ENCODE measurements at regions not wholly inside any gene's neighbourhood (a gene's known extent, or its start where the extent isn't known, plus 50 kb on each side); places are given as distances from the start of the nearest gene placed in this dataset.

DNA sequence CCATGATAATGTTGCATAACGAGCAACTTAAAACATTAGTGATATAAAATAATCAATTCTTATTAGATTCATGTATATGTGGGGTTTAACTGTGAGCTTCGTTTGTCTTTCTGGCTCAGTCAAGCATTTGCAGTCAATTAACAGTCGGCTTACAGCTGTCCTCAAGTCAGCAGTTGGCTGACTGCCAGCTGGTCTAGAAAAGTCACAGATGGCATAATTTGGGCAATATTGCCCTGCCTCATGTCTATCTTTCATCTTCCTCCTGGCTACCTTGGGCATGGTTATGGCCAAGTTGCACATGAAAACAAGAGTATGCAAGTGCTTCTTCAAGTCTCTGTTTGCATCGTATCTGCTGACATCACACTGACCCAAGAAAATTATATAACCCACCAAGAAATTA, 186.1 kb upstream of the ZWINT start:
- no peak for DNase-seq (ENCODE audit: low spot score in 2 of 2)
- H3K9me3 Mint-ChIP-seq: peaks cover 15% of the 10 kb centered on the region

GRCh38 chr10:56537984-56538383, 176.9 kb upstream of the ZWINT start:
- Mint-ChIP-seq H3K36me3 (ENCODE audit: insufficient read depth) (no peaks in the 10 kb centered on the region), H3K4me3 (no peak overlapping the region), H3K4me1 (no peaks in the 10 kb centered on the region), H3K9me3 (peaks cover 18% of the 10 kb centered on the region), H3K27me3 (no peaks in the 10 kb centered on the region), H3K27ac (ENCODE audit: low read depth) (no peak overlapping the region)
- DNase-seq (ENCODE audit: low spot score in 2 of 2) (no peak), ATAC-seq (replicated peaks; ENCODE audit: extremely low read depth, poor library complexity, severe bottlenecking) (no peak)

More for the DNA sequence above, 186.1 kb upstream of the ZWINT start:
- no peak for ATAC-seq (replicated peaks; ENCODE audit: extremely low read depth, poor library complexity, severe bottlenecking)
- H3K4me3 Mint-ChIP-seq: no peak overlapping the region
- H3K36me3 Mint-ChIP-seq (ENCODE audit: insufficient read depth): no peaks in the 10 kb centered on the region
- H3K27me3 Mint-ChIP-seq: no peaks in the 10 kb centered on the region
- H3K4me1 Mint-ChIP-seq: no peaks in the 10 kb centered on the region
- no peak overlapping the region for H3K27ac Mint-ChIP-seq (ENCODE audit: low read depth)

DNA sequence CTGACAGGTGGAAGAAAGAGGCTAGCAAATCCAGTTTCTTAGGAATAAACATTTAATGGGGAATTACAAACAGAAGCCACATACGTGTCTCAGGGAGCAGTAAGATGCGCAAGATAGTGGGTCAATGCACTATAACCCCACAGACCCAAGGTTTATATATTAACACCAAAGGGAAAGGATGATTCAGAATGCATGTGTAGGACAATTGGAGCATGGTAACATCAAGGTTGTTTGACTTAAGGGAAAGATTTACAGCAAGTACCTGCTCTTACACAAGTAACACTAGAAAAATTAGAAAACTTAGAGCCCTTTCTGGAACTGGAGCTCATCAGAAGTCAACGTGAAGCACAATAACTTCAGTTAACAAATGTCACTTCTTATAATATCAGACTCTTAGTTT, 161.1 kb upstream of the ZWINT start:
- no peaks in the 10 kb centered on the region for H3K36me3 Mint-ChIP-seq (ENCODE audit: insufficient read depth)
- H3K27me3 Mint-ChIP-seq: no peaks in the 10 kb centered on the region
- no peak overlapping the region for H3K4me3 Mint-ChIP-seq
- ATAC-seq (replicated peaks; ENCODE audit: extremely low read depth, poor library complexity, severe bottlenecking) (no peak), DNase-seq (ENCODE audit: low spot score in 2 of 2) (no peak)
- no peaks in the 10 kb centered on the region for H3K4me1 Mint-ChIP-seq
- H3K27ac Mint-ChIP-seq (ENCODE audit: low read depth): no peak overlapping the region
- H3K9me3 Mint-ChIP-seq: peaks cover 6% of the 10 kb centered on the region

GRCh38 chr10:56508562-56508961, 147.5 kb upstream of the ZWINT start:
- no peaks in the 10 kb centered on the region for H3K27me3 Mint-ChIP-seq
- peaks cover 2% of the 10 kb centered on the region for H3K36me3 Mint-ChIP-seq (ENCODE audit: insufficient read depth)
- ATAC-seq (replicated peaks; ENCODE audit: extremely low read depth, poor library complexity, severe bottlenecking) (no peak), DNase-seq (ENCODE audit: low spot score in 2 of 2) (no peak)
- H3K9me3 Mint-ChIP-seq: no peaks in the 10 kb centered on the region
- no peak overlapping the region for H3K27ac Mint-ChIP-seq (ENCODE audit: low read depth)
- no peak overlapping the region for H3K4me3 Mint-ChIP-seq
- no peaks in the 10 kb centered on the region for H3K4me1 Mint-ChIP-seq

DNA sequence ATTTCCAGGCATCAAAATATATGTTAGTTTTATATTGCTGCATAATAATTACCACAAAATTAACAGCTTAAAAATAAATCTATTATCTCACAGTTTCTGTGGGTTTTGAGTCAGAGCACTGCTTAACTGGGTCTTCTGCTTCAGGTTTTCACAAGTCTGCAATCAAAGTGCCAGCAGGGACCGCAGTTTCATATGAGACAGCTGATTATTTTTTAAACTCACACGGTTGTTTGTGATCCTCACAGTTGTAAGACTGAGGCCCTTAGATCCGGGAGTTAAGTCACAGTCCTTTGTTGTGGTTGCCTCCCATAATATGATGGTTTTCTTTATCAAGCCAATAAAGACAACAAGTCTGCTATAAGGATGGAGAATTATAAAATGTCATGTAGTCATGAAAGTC, 146.0 kb upstream of the ZWINT start:
- Mint-ChIP-seq H3K27ac (ENCODE audit: low read depth) (no peak overlapping the region), H3K27me3 (no peaks in the 10 kb centered on the region), H3K4me1 (no peaks in the 10 kb centered on the region), H3K36me3 (ENCODE audit: insufficient read depth) (peaks cover 2% of the 10 kb centered on the region), H3K4me3 (no peak overlapping the region), H3K9me3 (no peaks in the 10 kb centered on the region)
- ATAC-seq (replicated peaks; ENCODE audit: extremely low read depth, poor library complexity, severe bottlenecking) (no peak), DNase-seq (ENCODE audit: low spot score in 2 of 2) (no peak)

DNA sequence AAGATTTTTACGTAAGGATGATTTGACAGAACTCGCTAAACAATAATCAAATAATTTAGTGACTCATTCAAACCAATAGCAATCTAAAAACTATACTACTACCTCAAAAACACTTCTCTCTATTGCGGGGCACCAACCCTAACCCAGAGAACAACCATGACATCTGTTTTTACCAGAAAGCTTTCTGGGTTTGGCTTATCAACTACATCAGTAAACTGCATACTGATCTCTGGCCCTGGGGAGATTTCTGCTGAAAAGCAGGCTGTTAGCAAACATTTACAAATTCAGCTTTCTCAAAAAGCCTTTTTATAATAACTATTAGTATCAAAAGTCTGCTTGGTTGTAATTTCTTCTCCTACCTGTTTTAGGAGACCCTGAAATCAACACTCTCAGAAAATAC, 144.5 kb upstream of the ZWINT start:
- H3K4me1 Mint-ChIP-seq: no peaks in the 10 kb centered on the region
- DNase-seq (ENCODE audit: low spot score in 2 of 2) (no peak), ATAC-seq (replicated peaks; ENCODE audit: extremely low read depth, poor library complexity, severe bottlenecking) (no peak)
- H3K36me3 Mint-ChIP-seq (ENCODE audit: insufficient read depth): peaks cover 2% of the 10 kb centered on the region
- H3K9me3 Mint-ChIP-seq: no peaks in the 10 kb centered on the region
- H3K4me3 Mint-ChIP-seq: no peak overlapping the region
- H3K27me3 Mint-ChIP-seq: no peaks in the 10 kb centered on the region
- H3K27ac Mint-ChIP-seq (ENCODE audit: low read depth): no peak overlapping the region

DNA sequence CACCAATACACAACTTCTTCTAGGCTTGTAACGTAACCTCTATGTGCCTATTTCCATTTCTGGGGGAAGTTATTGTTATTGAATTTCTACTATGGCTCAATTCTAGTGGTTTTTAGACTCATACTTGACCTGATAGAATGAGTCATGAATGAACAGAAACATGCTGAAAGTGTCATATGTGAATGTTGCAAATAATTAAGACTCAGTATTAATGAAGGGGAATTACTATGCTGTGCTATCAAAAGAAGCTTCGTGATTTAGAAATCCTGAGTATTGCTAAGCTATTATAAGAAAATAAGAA, 135.1 kb upstream of the ZWINT start:
- Mint-ChIP-seq H3K9me3 (peaks cover 11% of the 10 kb centered on the region), H3K4me1 (no peaks in the 10 kb centered on the region), H3K27ac (ENCODE audit: low read depth) (no peak overlapping the region), H3K4me3 (no peak overlapping the region), H3K27me3 (no peaks in the 10 kb centered on the region), H3K36me3 (ENCODE audit: insufficient read depth) (no peaks in the 10 kb centered on the region)
- no peak for DNase-seq (ENCODE audit: low spot score in 2 of 2)
- ATAC-seq (replicated peaks; ENCODE audit: extremely low read depth, poor library complexity, severe bottlenecking): no peak

DNA sequence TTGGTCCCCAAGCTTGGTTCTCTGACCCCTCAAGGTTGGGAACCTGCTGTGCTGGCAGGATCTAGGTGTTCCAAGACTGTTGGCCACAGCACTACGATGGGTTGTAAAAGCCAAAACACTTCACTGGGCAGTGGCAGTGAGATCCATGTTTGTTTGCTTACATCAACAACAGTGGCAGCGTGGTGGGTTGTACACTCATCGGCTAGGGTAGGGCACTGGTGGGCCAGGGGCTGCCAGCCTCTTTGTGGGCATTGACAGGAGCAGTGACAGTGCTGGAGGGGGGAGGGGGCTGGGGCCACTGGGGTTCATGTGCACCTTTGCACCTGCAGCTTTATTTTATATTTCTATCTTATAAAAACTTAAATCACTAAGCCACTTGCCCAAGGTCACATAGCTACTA, 126.7 kb upstream of the ZWINT start:
- DNase-seq (ENCODE audit: low spot score in 2 of 2) (no peak), ATAC-seq (replicated peaks; ENCODE audit: extremely low read depth, poor library complexity, severe bottlenecking) (no peak)
- Mint-ChIP-seq H3K27ac (ENCODE audit: low read depth) (no peak overlapping the region), H3K4me3 (no peak overlapping the region), H3K9me3 (peaks cover 13% of the 10 kb centered on the region), H3K4me1 (no peaks in the 10 kb centered on the region), H3K27me3 (no peaks in the 10 kb centered on the region), H3K36me3 (ENCODE audit: insufficient read depth) (no peaks in the 10 kb centered on the region)

DNA sequence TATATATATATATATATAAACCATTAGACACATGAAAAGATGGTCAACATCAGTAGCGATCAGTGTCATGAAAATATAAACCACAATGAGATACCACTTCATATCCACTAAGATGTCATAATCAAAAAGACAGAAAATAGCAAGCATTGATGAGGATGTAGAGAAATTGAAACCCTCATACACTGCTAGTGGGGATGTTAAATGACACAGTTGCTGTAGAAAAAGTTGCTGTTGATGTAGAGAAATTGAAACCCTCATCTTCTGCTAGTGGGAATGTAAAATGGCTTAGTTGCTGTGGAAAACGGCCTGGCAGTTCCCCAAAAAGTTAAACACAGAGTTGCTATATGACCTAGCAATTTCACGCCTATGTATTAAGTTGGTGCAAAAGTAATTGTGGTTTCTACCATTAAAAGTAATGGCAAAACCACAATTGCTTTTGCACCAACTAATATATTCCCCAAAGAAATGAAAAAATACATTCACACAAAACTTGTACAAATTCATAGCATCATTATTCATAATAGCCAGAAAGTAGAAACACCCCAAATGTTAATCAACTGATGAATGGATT, 120.5 kb upstream of the ZWINT start:
- Mint-ChIP-seq H3K9me3 (peaks cover 7% of the 10 kb centered on the region), H3K36me3 (ENCODE audit: insufficient read depth) (no peaks in the 10 kb centered on the region), H3K4me3 (no peak overlapping the region), H3K4me1 (no peaks in the 10 kb centered on the region), H3K27me3 (no peaks in the 10 kb centered on the region), H3K27ac (ENCODE audit: low read depth) (no peak overlapping the region)
- DNase-seq (ENCODE audit: low spot score in 2 of 2): no peak
- ATAC-seq (replicated peaks; ENCODE audit: extremely low read depth, poor library complexity, severe bottlenecking): no peak

- Mint-ChIP-seq H3K4me1 (no peaks in the 10 kb centered on the region), H3K27me3 (no peaks in the 10 kb centered on the region), H3K36me3 (ENCODE audit: insufficient read depth) (no peaks in the 10 kb centered on the region)
These were observed 111.9 kb upstream of the ZWINT start for GRCh38 chr10:56472978-56473377.

DNA sequence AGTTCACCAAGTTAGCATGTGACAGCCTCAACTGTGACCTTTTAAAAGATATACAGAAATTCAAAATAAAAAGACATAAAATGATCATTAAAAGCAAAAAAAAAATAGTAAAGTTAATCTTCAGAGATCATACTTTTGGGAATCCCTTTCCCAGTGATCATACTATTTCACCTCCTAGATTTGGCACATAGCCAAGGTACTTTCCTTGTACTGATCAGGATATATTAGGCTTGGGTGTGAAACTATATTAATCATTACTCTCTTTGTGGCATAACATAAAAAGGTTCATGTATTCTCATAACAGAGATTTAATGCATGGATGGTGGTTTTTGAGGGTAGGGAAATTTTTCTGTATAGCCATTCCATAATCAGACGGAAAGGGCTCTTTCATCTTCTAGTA, 109.6 kb upstream of the ZWINT start:
- Mint-ChIP-seq H3K27me3 (no peaks in the 10 kb centered on the region), H3K27ac (ENCODE audit: low read depth) (no peak overlapping the region), H3K4me3 (no peak overlapping the region), H3K4me1 (no peaks in the 10 kb centered on the region), H3K9me3 (peaks cover 11% of the 10 kb centered on the region), H3K36me3 (ENCODE audit: insufficient read depth) (no peaks in the 10 kb centered on the region)
- DNase-seq (ENCODE audit: low spot score in 2 of 2) (no peak), ATAC-seq (replicated peaks; ENCODE audit: extremely low read depth, poor library complexity, severe bottlenecking) (no peak)

More at GRCh38 chr10:56472978-56473377, 111.9 kb upstream of the ZWINT start:
- Mint-ChIP-seq H3K27ac (ENCODE audit: low read depth) (no peak overlapping the region), H3K4me3 (no peak overlapping the region), H3K9me3 (peaks cover 5% of the 10 kb centered on the region)
- no peak for DNase-seq (ENCODE audit: low spot score in 2 of 2)
- no peak for ATAC-seq (replicated peaks; ENCODE audit: extremely low read depth, poor library complexity, severe bottlenecking)

GRCh38 chr10:56469482-56469881, 108.4 kb upstream of the ZWINT start:
- no peaks in the 10 kb centered on the region for H3K36me3 Mint-ChIP-seq (ENCODE audit: insufficient read depth)
- no peaks in the 10 kb centered on the region for H3K4me1 Mint-ChIP-seq
- no peak overlapping the region for H3K27ac Mint-ChIP-seq (ENCODE audit: low read depth)
- H3K9me3 Mint-ChIP-seq: peaks cover 11% of the 10 kb centered on the region
- H3K4me3 Mint-ChIP-seq: no peak overlapping the region
- no peak for ATAC-seq (replicated peaks; ENCODE audit: extremely low read depth, poor library complexity, severe bottlenecking)
- H3K27me3 Mint-ChIP-seq: no peaks in the 10 kb centered on the region
- no peak for DNase-seq (ENCODE audit: low spot score in 2 of 2)

DNA sequence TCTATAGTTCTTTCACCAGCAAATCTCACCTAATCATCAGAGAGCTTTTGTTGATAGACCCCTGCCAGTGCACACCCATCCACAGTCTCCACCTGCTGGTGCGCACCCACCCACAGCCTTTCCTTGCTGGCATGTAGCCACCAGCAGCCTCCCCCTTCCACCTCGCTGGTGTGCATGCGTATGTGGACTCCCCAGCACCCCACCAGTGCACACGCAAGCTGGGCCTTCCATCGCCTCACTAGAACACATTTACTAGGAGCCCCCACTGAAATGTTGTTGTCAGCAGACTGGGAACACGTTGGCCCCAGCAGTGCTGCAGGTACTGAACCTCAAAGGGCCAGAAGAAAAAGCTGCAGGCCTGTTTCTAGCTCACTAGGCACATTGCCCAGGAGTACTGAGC, 104.9 kb upstream of the ZWINT start:
- Mint-ChIP-seq H3K4me1 (no peaks in the 10 kb centered on the region), H3K27me3 (no peaks in the 10 kb centered on the region), H3K36me3 (ENCODE audit: insufficient read depth) (no peaks in the 10 kb centered on the region), H3K4me3 (no peak overlapping the region), H3K27ac (ENCODE audit: low read depth) (no peak overlapping the region), H3K9me3 (peaks cover 6% of the 10 kb centered on the region)
- DNase-seq (ENCODE audit: low spot score in 2 of 2) (no peak), ATAC-seq (replicated peaks; ENCODE audit: extremely low read depth, poor library complexity, severe bottlenecking) (no peak)

GRCh38 chr10:56449770-56450169, 88.7 kb upstream of the ZWINT start:
- DNase-seq (ENCODE audit: low spot score in 2 of 2) (no peak), ATAC-seq (replicated peaks; ENCODE audit: extremely low read depth, poor library complexity, severe bottlenecking) (no peak)
- peaks cover 2% of the 10 kb centered on the region for H3K36me3 Mint-ChIP-seq (ENCODE audit: insufficient read depth)
- H3K4me3 Mint-ChIP-seq: no peak overlapping the region
- H3K9me3 Mint-ChIP-seq: peaks cover 18% of the 10 kb centered on the region
- no peaks in the 10 kb centered on the region for H3K4me1 Mint-ChIP-seq
- no peaks in the 10 kb centered on the region for H3K27me3 Mint-ChIP-seq
- no peak overlapping the region for H3K27ac Mint-ChIP-seq (ENCODE audit: low read depth)

Measured in central memory CD8-positive, alpha-beta T cell (primary cell).